ENCODE measurements at regions not wholly inside any gene's neighbourhood (a gene's known extent, or its start where the extent isn't known, plus 50 kb on each side); places are given as distances from the start of the nearest gene placed in this dataset.

DNA sequence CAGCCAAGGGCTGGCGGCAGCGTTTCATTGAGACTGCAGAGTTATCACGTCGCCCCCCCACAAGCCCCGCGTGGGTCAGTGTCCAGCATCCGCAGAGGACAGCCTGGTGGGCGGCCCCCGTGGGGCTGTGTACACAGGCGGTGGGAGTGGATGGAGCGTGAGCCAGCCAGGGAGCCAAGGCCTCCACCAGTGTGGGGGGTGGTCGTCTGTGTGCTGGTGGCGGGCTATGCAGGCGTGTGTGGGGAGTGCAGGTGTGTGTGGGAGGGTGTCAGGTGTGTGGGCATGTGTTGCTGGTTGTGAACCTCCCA is 56.5 kb upstream of the NKX1-1 start:
- TF ChIP-seq CTCF (IDR thresholded peaks at IDR 0.05): no peak
- peaks cover 3% of the 10 kb centered on the region for H3K4me1 Mint-ChIP-seq (ENCODE audit: unreplicated experiment)
- no peaks in the 10 kb centered on the region for H3K36me3 Mint-ChIP-seq (ENCODE audit: unreplicated experiment)
- DNase-seq (ENCODE audit: extremely low spot score, unreplicated experiment): no peak
- H3K4me3 Mint-ChIP-seq (ENCODE audit: unreplicated experiment): no peak overlapping the region
- peaks cover 5% of the 10 kb centered on the region for H3K9me3 Mint-ChIP-seq (ENCODE audit: unreplicated experiment)
- H3K27me3 Mint-ChIP-seq (ENCODE audit: unreplicated experiment): peaks cover 15% of the 10 kb centered on the region
- H3K27ac Mint-ChIP-seq (ENCODE audit: unreplicated experiment): no peak overlapping the region

GRCh38 chr4:1462009-1462767 is 55.9 kb upstream of the NKX1-1 start:
- Mint-ChIP-seq H3K4me1 (ENCODE audit: unreplicated experiment) (peaks cover 3% of the 10 kb centered on the region), H3K9me3 (ENCODE audit: unreplicated experiment) (no peaks in the 10 kb centered on the region), H3K27ac (ENCODE audit: unreplicated experiment) (no peak overlapping the region), H3K36me3 (ENCODE audit: unreplicated experiment) (no peaks in the 10 kb centered on the region), H3K4me3 (ENCODE audit: unreplicated experiment) (no peak overlapping the region), H3K27me3 (ENCODE audit: unreplicated experiment) (peaks cover 18% of the 10 kb centered on the region)
- TF ChIP-seq CTCF (IDR thresholded peaks at IDR 0.05): no peak
- DNase-seq (ENCODE audit: extremely low spot score, unreplicated experiment): peak; percentile 81

- Mint-ChIP-seq H3K27me3 (ENCODE audit: unreplicated experiment) (peaks cover 24% of the 10 kb centered on the region), H3K36me3 (ENCODE audit: unreplicated experiment) (no peaks in the 10 kb centered on the region), H3K9me3 (ENCODE audit: unreplicated experiment) (no peaks in the 10 kb centered on the region), H3K4me1 (ENCODE audit: unreplicated experiment) (peaks cover 3% of the 10 kb centered on the region), H3K27ac (ENCODE audit: unreplicated experiment) (no peak overlapping the region), H3K4me3 (ENCODE audit: unreplicated experiment) (no peak overlapping the region)
- peak; percentile 73 for DNase-seq (ENCODE audit: extremely low spot score, unreplicated experiment)
- no peak for TF ChIP-seq CTCF (IDR thresholded peaks at IDR 0.05)
Measured at GRCh38 chr4:1460967-1461868, 55.0 kb upstream of the NKX1-1 start.

- no peak overlapping the region for H3K27ac Mint-ChIP-seq (ENCODE audit: unreplicated experiment)
- H3K4me3 Mint-ChIP-seq (ENCODE audit: unreplicated experiment): no peak overlapping the region
- H3K36me3 Mint-ChIP-seq (ENCODE audit: unreplicated experiment): no peaks in the 10 kb centered on the region
- peaks cover 3% of the 10 kb centered on the region for H3K4me1 Mint-ChIP-seq (ENCODE audit: unreplicated experiment)
- peaks cover 24% of the 10 kb centered on the region for H3K27me3 Mint-ChIP-seq (ENCODE audit: unreplicated experiment)
- TF ChIP-seq CTCF (IDR thresholded peaks at IDR 0.05): no peak
- H3K9me3 Mint-ChIP-seq (ENCODE audit: unreplicated experiment): no peaks in the 10 kb centered on the region
- peak; percentile 80 for DNase-seq (ENCODE audit: extremely low spot score, unreplicated experiment)
Measured at GRCh38 chr4:1459722-1460511, 53.7 kb upstream of the NKX1-1 start.
